OCI-LY7 (cell line): ENCODE measurements at regions not wholly inside any gene's neighbourhood (a gene's known extent, or its start where the extent isn't known, plus 50 kb on each side); places are given as distances from the start of the nearest gene placed in this dataset.

ENCODE experiments used
- BruUV-seq: library from RNA; stranded (reverse); fragments of 400-500 nt; replicated peaks from 2 replicates; lab custom pipeline; 2021; lab: Mats Ljungman, UMichigan
- CTCF ChIA-PET: fragments of 300-600 bp; sonication (Branson Sonifier 250); formaldehyde crosslinking; loops from one replicate; lab custom pipeline; 2022; ENCODE audit warnings: antibody characterized with exemption; ENCODE audit not compliant: unreplicated experiment; lab: Charles Lee
- POLR2A ChIA-PET: fragments of 300-600 bp; sonication (Branson Sonifier 250); formaldehyde crosslinking; loops from one replicate; lab custom pipeline; 2022; ENCODE audit warnings: antibody characterized with exemption; lab: Charles Lee
- DNase-seq: peaks from one replicate; pipeline ENCODE4 v3.0.0-alpha.2; 2015; ENCODE audit warnings: low spot score
- H2AFZ ChIP-seq: fragments of 200-600 bp; sonication (generic), shearing (Covaris generic); 2 replicates; pipeline ENCODE4 v1.6.1; 2014; ENCODE audit warnings: mild to moderate bottlenecking, antibody characterized with exemption, low read length, moderate library complexity
- H3K27ac ChIP-seq: fragments of 200-600 bp; sonication (generic); 2 replicates; pipeline ENCODE4 v1.5.1; 2014; ENCODE audit warnings: mixed run types, low read depth, mild to moderate bottlenecking, moderate library complexity, low read length, inconsistent platforms; ENCODE audit not compliant: poor library complexity, severe bottlenecking
- H3K36me3 ChIP-seq: fragments of 200-600 bp; sonication (generic); 2 replicates; pipeline ENCODE4 v1.6.1; 2014; ENCODE audit warnings: mild to moderate bottlenecking, antibody characterized with exemption, low read length, moderate library complexity, mixed read lengths; ENCODE audit not compliant: insufficient read depth
- H3K4me1 ChIP-seq: fragments of 200-600 bp; sonication (generic); 2 replicates; pipeline ENCODE4 v1.5.1; 2014; ENCODE audit warnings: mild to moderate bottlenecking, low read length; ENCODE audit not compliant: insufficient read depth, poor library complexity, severe bottlenecking
- H3K4me2 ChIP-seq: fragments of 200-600 bp; sonication (generic); 2 replicates; pipeline ENCODE4 v1.6.1; 2014; ENCODE audit warnings: mild to moderate bottlenecking, low read length
- H3K4me3 ChIP-seq: fragments of 200-600 bp; sonication (generic); 2 replicates; pipeline ENCODE4 v1.5.1; 2014; ENCODE audit warnings: mild to moderate bottlenecking, low read depth, low read length; ENCODE audit not compliant: poor library complexity, severe bottlenecking
- H3K79me2 ChIP-seq: fragments of 200-600 bp; sonication (generic); 2 replicates; pipeline ENCODE4 v1.6.1; 2016; ENCODE audit warnings: low read depth, mild to moderate bottlenecking, low read length, moderate library complexity, mixed read lengths; ENCODE audit not compliant: insufficient read depth
- H3K9me2 ChIP-seq: fragments of 200-600 bp; sonication (generic); 2 replicates; pipeline ENCODE4 v1.6.1; 2016; ENCODE audit warnings: mild to moderate bottlenecking, low read length, mixed read lengths; ENCODE audit not compliant: insufficient read depth
- H3K9me3 ChIP-seq: fragments of 200-600 bp; sonication (generic); 2 replicates; pipeline ENCODE4 v1.6.1; 2014; ENCODE audit warnings: mild to moderate bottlenecking, mixed run types, low read length, mixed read lengths
- H4K20me1 ChIP-seq: fragments of 200-600 bp; sonication (generic); 2 replicates; pipeline ENCODE4 v1.6.1; 2014; ENCODE audit warnings: mild to moderate bottlenecking, antibody characterized with exemption, low read length, moderate library complexity, mixed read lengths; ENCODE audit not compliant: insufficient read depth
- EZH2phosphoT487 ChIP-seq: fragments of 200-600 bp; sonication (generic); IDR thresholded peaks from 2 replicates; pipeline ENCODE4 v1.6.1; 2018; ENCODE audit warnings: low read depth, borderline replicate concordance, mild to moderate bottlenecking, mixed run types, antibody characterized with exemption, low read length, moderate library complexity, mixed read lengths
- intact Hi-C: fragments of 100-400 bp; cut with micrococcal nuclease; formaldehyde crosslinking; loops from one replicate; pipeline ENCODE4 v1.10.0; 2022; ENCODE audit not compliant: unreplicated experiment
- TF ChIP-seq, protein P1 (sequence below): fragments of 200-600 bp; sonication (generic); conservative IDR thresholded peaks from 2 replicates; pipeline ENCODE4 v1.5.1; 2014; ENCODE audit warnings: mild to moderate bottlenecking, antibody characterized with exemption, low read length, moderate library complexity, mixed read lengths

- ChIA-PET CTCF (no interaction called here), POLR2A (no interaction called here)
- intact Hi-C loops, result no loop called here
- no peaks in the 10 kb centered on the region for H3K79me2 ChIP-seq
- no peaks in the 10 kb centered on the region for H3K36me3 ChIP-seq
- H3K9me2 ChIP-seq, result no peaks in the 10 kb centered on the region
- no peaks in the 10 kb centered on the region for H4K20me1 ChIP-seq
- no peaks in the 10 kb centered on the region for H3K4me1 ChIP-seq
- TF ChIP-seq EZH2phosphoT487, result no peak
- TF ChIP-seq, protein P1, sequence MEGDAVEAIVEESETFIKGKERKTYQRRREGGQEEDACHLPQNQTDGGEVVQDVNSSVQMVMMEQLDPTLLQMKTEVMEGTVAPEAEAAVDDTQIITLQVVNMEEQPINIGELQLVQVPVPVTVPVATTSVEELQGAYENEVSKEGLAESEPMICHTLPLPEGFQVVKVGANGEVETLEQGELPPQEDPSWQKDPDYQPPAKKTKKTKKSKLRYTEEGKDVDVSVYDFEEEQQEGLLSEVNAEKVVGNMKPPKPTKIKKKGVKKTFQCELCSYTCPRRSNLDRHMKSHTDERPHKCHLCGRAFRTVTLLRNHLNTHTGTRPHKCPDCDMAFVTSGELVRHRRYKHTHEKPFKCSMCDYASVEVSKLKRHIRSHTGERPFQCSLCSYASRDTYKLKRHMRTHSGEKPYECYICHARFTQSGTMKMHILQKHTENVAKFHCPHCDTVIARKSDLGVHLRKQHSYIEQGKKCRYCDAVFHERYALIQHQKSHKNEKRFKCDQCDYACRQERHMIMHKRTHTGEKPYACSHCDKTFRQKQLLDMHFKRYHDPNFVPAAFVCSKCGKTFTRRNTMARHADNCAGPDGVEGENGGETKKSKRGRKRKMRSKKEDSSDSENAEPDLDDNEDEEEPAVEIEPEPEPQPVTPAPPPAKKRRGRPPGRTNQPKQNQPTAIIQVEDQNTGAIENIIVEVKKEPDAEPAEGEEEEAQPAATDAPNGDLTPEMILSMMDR, result no peak
- no peaks in the 10 kb centered on the region for H3K9me3 ChIP-seq
- no peak overlapping the region for H3K4me3 ChIP-seq
- no peak overlapping the region for H2AFZ ChIP-seq
- H3K27ac ChIP-seq, result no peak overlapping the region
- H3K4me2 ChIP-seq, result no peak overlapping the region
- no TSS peak for BruUV-seq
- DNase-seq, result no peak
Measured at GRCh38 chr3:21140785-21141184, 610.2 kb downstream of the ZNF385D start.

- Histone ChIP-seq H4K20me1 (no peaks in the 10 kb centered on the region), H2AFZ (no peak overlapping the region), H3K9me2 (no peaks in the 10 kb centered on the region), H3K27ac (no peak overlapping the region), H3K79me2 (no peaks in the 10 kb centered on the region), H3K4me3 (no peak overlapping the region), H3K4me2 (no peak overlapping the region), H3K9me3 (no peaks in the 10 kb centered on the region), H3K36me3 (no peaks in the 10 kb centered on the region), H3K4me1 (no peaks in the 10 kb centered on the region)
- no TSS peak for BruUV-seq
- DNase-seq, result no peak
- CTCF ChIA-PET, result no interaction called here
- POLR2A ChIA-PET, result no interaction called here
- no peak for TF ChIP-seq EZH2phosphoT487
- TF ChIP-seq, protein P1, result no peak
- intact Hi-C loops, result no loop called here
Measured at GRCh38 chr3:21138085-21138484, 612.9 kb downstream of the ZNF385D start.

DNA sequence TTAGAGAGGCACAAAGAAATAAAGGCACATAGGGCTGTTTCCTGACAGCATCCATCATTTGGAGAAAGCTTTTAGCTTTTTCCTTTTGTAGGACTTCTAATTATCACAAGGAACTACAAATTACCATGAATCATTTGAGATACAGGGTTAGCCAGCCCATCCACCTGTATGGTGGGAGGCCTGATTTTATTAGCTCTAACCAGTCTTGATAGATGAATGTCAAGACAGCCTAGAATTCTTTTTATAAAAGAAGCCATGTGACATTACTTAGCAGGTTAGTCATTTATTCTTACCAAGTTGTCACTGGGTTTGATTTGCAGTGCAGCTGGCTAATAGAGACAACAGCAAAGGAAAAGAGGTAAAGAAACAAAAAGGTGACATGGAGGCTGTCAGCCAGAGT lies 618.1 kb downstream of the ZNF385D start:
- no peaks in the 10 kb centered on the region for H3K79me2 ChIP-seq
- no peaks in the 10 kb centered on the region for H3K4me1 ChIP-seq
- no peaks in the 10 kb centered on the region for H3K9me3 ChIP-seq
- no peak overlapping the region for H3K27ac ChIP-seq
- TF ChIP-seq EZH2phosphoT487, result no peak
- TF ChIP-seq, protein P1, result no peak
- no peak overlapping the region for H2AFZ ChIP-seq
- H3K36me3 ChIP-seq, result no peaks in the 10 kb centered on the region
- DNase-seq, result no peak
- H3K9me2 ChIP-seq, result no peaks in the 10 kb centered on the region
- H3K4me2 ChIP-seq, result no peak overlapping the region
- no peaks in the 10 kb centered on the region for H4K20me1 ChIP-seq
- H3K4me3 ChIP-seq, result no peak overlapping the region
- intact Hi-C loops, result no loop called here
- CTCF ChIA-PET, result no interaction called here
- BruUV-seq, result no TSS peak
- POLR2A ChIA-PET, result interaction anchor here (0.6 kb wide), 1 partner anchor 296 kb away, joined by 3 read pairs; no protein-coding TSS in a partner anchor
